ENCODE measurements at regions not wholly inside any gene's neighbourhood (a gene's known extent, or its start where the extent isn't known, plus 50 kb on each side); places are given as distances from the start of the nearest gene placed in this dataset.
A peak's percentile ranks its signal among the peaks of the same experiment; 100 is the strongest.
"Not testable (repeated sequence)": the region's sequence is repeated elsewhere in the genome, so short reads cannot be mapped to it uniquely, and the experiment has no call there.

- H3K4me3 ChIP-seq (ENCODE audit: low read length) = no peak overlapping the region
- no peak for DNase-seq (ENCODE audit: low read depth, low spot score)
These were observed 112.5 kb downstream of the EFEMP1 start for GRCh38 chr2:55811048-55811447.

GRCh38 chr2:55810622-55811020, 113.0 kb downstream of the EFEMP1 start:
- no peak for DNase-seq (ENCODE audit: low read depth, low spot score)
- H3K4me3 ChIP-seq (ENCODE audit: low read length) = no peak overlapping the region

- DNase-seq (ENCODE audit: low read depth, low spot score) = no peak
These were observed 113.5 kb downstream of the EFEMP1 start for GRCh38 chr2:55809875-55810621.

GRCh38 chr2:55807900-55808299, 114.3 kb upstream of the PNPT1 start:
- no peak overlapping the region for H3K4me3 ChIP-seq (ENCODE audit: low read length)

More at GRCh38 chr2:55809875-55810621, 113.5 kb downstream of the EFEMP1 start:
- H3K4me3 ChIP-seq (ENCODE audit: low read length) = no peak overlapping the region

GRCh38 chr2:55805686-55806085, 112.0 kb upstream of the PNPT1 start:
- no peak for DNase-seq (ENCODE audit: low read depth, low spot score)

More at GRCh38 chr2:55807900-55808299, 114.3 kb upstream of the PNPT1 start:
- no peak for DNase-seq (ENCODE audit: low read depth, low spot score)

GRCh38 chr2:55804535-55804934, 110.9 kb upstream of the PNPT1 start:
- no peak for DNase-seq (ENCODE audit: low read depth, low spot score)
- no peak overlapping the region for H3K4me3 ChIP-seq (ENCODE audit: low read length)

More at GRCh38 chr2:55805686-55806085, 112.0 kb upstream of the PNPT1 start:
- no peak overlapping the region for H3K4me3 ChIP-seq (ENCODE audit: low read length)

GRCh38 chr2:55802067-55802466, 108.4 kb upstream of the PNPT1 start:
- no peak for DNase-seq (ENCODE audit: low read depth, low spot score)
- no peak overlapping the region for H3K4me3 ChIP-seq (ENCODE audit: low read length)

GRCh38 chr2:55801436-55801835, 107.8 kb upstream of the PNPT1 start:
- H3K4me3 ChIP-seq (ENCODE audit: low read length) = no peak overlapping the region
- DNase-seq (ENCODE audit: low read depth, low spot score) = no peak

- DNase-seq (ENCODE audit: low read depth, low spot score); H3K4me3 ChIP-seq (ENCODE audit: low read length): not testable (repeated sequence)
These were observed 106.0 kb upstream of the PNPT1 start for GRCh38 chr2:55799624-55800023.

- DNase-seq (ENCODE audit: low read depth, low spot score) = no peak
- no peak overlapping the region for H3K4me3 ChIP-seq (ENCODE audit: low read length)
These were observed 102.5 kb upstream of the PNPT1 start for GRCh38 chr2:55796121-55796520.

GRCh38 chr2:55793602-55794001, 100.0 kb upstream of the PNPT1 start:
- not testable (repeated sequence) for H3K4me3 ChIP-seq (ENCODE audit: low read length); DNase-seq (ENCODE audit: low read depth, low spot score)

- DNase-seq (ENCODE audit: low read depth, low spot score) = no peak
- H3K4me3 ChIP-seq (ENCODE audit: low read length) = no peak overlapping the region
These were observed 92.6 kb upstream of the PNPT1 start for GRCh38 chr2:55786280-55786679.

- not testable (repeated sequence) for H3K4me3 ChIP-seq (ENCODE audit: low read length); DNase-seq (ENCODE audit: low read depth, low spot score)
These were observed 90.1 kb upstream of the PNPT1 start for GRCh38 chr2:55783751-55784150.

- no peak for DNase-seq (ENCODE audit: low read depth, low spot score)
- no peak overlapping the region for H3K4me3 ChIP-seq (ENCODE audit: low read length)
These were observed 89.0 kb upstream of the PNPT1 start for GRCh38 chr2:55782528-55783173.

GRCh38 chr2:55781542-55781941, 87.9 kb upstream of the PNPT1 start:
- no peak overlapping the region for H3K4me3 ChIP-seq (ENCODE audit: low read length)
- DNase-seq (ENCODE audit: low read depth, low spot score) = peak; percentile 11

- DNase-seq (ENCODE audit: low read depth, low spot score) = no peak
- H3K4me3 ChIP-seq (ENCODE audit: low read length) = no peak overlapping the region
These were observed 87.1 kb upstream of the PNPT1 start for GRCh38 chr2:55780697-55781096.

- peak; percentile 20 for DNase-seq (ENCODE audit: low read depth, low spot score)
- H3K4me3 ChIP-seq (ENCODE audit: low read length) = no peak overlapping the region
These were observed 86.1 kb upstream of the PNPT1 start for GRCh38 chr2:55779459-55780421.

- DNase-seq (ENCODE audit: low read depth, low spot score) = no peak
- H3K4me3 ChIP-seq (ENCODE audit: low read length) = no peak overlapping the region
These were observed 83.3 kb upstream of the PNPT1 start for GRCh38 chr2:55776966-55777365.

GRCh38 chr2:55776479-55776878, 82.8 kb upstream of the PNPT1 start:
- no peak overlapping the region for H3K4me3 ChIP-seq (ENCODE audit: low read length)
- no peak for DNase-seq (ENCODE audit: low read depth, low spot score)

- H3K4me3 ChIP-seq (ENCODE audit: low read length) = no peak overlapping the region
- DNase-seq (ENCODE audit: low read depth, low spot score) = no peak
These were observed 82.2 kb upstream of the PNPT1 start for GRCh38 chr2:55775828-55776227.
